PC-9 (cell line): ENCODE measurements at regions not wholly inside any gene's neighbourhood (a gene's known extent, or its start where the extent isn't known, plus 50 kb on each side); places are given as distances from the start of the nearest gene placed in this dataset.

ENCODE experiments used
- EZH2 ChIP-seq: fragments of 200-600 bp; sonication (generic); IDR thresholded peaks from 2 replicates; pipeline ENCODE4 v1.8.0; 2017; ENCODE audit warnings: antibody characterized with exemption, low read depth
- TF ChIP-seq, protein P1 (sequence below): fragments of 200-600 bp; sonication (generic); conservative IDR thresholded peaks from 2 replicates; pipeline ENCODE4 v1.6.1; 2017; ENCODE audit warnings: mixed run types, antibody characterized with exemption, mild to moderate bottlenecking, moderate library complexity

DNA sequence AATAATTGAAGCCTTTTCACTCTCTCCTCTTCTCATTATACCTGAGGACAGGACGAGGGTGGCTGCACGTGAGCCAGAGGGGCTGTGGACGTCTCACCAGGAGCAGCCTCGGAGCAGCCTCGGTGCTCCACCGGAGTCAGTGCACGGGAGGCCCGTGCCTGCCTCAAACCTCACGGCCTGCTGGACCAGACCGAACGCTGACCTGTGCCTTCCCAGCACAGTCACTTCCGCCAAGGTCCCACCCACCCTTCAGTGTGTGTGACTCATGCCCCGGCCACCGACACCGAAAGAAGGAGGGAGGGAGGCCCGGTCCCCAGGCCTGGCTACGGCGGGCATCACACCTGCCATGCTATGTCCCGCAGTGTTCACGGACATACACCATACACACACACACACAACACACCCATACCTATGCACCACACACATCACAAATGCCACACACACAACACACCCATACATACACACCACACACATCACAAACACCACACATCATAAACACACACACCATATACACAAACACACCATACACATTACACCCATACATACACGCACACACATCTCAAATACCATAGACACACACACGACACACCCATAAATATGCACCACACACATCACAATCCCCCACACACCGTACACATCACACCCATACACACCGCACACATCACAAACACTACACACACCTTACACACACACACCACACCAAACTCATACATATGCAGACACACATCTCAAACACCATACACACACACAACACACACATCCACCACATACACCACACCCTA is 1506.5 kb downstream of the TBC1D22A start:
- TF ChIP-seq, protein P1, sequence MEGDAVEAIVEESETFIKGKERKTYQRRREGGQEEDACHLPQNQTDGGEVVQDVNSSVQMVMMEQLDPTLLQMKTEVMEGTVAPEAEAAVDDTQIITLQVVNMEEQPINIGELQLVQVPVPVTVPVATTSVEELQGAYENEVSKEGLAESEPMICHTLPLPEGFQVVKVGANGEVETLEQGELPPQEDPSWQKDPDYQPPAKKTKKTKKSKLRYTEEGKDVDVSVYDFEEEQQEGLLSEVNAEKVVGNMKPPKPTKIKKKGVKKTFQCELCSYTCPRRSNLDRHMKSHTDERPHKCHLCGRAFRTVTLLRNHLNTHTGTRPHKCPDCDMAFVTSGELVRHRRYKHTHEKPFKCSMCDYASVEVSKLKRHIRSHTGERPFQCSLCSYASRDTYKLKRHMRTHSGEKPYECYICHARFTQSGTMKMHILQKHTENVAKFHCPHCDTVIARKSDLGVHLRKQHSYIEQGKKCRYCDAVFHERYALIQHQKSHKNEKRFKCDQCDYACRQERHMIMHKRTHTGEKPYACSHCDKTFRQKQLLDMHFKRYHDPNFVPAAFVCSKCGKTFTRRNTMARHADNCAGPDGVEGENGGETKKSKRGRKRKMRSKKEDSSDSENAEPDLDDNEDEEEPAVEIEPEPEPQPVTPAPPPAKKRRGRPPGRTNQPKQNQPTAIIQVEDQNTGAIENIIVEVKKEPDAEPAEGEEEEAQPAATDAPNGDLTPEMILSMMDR = no peak
- TF ChIP-seq EZH2 = no peak
